Gastroesophageal sphincter (tissue), 3 donors: ENCODE measurements at regions not wholly inside any gene's neighbourhood (a gene's known extent, or its start where the extent isn't known, plus 50 kb on each side); places are given as distances from the start of the nearest gene placed in this dataset.

Experiments used
- EP300 ChIP-seq: sonication (generic); formaldehyde crosslinking; IDR thresholded peaks from one replicate; pipeline ENCODE4 v1.6.1; 2017; ENCODE audit warnings: antibody characterized with exemption, mild to moderate bottlenecking
- POLR2A ChIP-seq, 2 donors: fragments of 450-650 bp; IDR thresholded peaks; one replicate each; pipeline ENCODE4 v1.6.1; 2017; ENCODE audit warnings: antibody characterized with exemption in 2 of 2, mild to moderate bottlenecking in 2 of 2, moderate library complexity in 1 of 2
- POLR2AphosphoS5 ChIP-seq: sonication (generic); formaldehyde crosslinking; IDR thresholded peaks from one replicate; pipeline ENCODE4 v1.6.1; 2017; ENCODE audit warnings: antibody characterized with exemption
- TF ChIP-seq, protein P1 (sequence below), 4 experiments: fragments of 200-600 bp in 2 of 4; fragments of 450-650 bp in 2 of 4; sonication (generic) in 1 of 4; IDR thresholded peaks; one replicate each; pipeline ENCODE4 v1.5.1; 2017 to 2019; ENCODE audit warnings: antibody characterized with exemption in 4 of 4, mild to moderate bottlenecking in 2 of 4, moderate library complexity in 2 of 4

DNA sequence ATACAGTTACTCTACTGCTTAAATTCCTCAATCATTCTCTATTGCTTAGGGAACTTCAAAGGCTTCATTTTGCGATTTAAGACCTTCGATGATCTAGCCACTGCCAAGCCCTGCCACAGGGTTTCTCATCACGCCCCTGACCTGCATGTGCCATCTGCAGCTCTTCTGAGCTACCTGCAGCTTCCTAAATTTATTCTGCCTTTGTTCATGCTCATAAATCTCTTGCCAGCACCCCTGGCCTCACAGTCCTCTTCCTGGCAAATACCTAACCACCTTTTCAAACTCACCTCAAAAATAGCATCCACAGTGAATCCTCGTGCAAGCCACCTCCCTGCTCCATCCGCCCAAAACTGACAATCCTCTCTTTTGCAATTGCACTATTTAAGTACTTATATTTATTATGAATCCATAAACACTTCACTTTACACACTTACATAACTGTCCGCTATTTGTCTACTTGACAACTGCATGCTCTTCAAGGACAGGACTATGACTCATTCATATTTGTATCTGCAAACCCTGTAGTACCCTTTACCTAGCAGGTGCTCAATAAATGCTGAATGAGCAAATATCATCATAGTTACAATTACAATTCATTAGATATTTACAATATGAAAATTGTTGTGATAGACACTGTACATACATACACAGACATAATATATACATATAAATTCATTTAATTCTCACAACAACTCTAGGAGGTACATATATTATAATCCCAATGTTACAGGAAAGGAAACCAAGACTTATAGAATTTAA is 280.0 kb upstream of the RASGEF1B start:
- TF ChIP-seq EP300 (no peak), POLR2A (IDR thresholded peaks at IDR 0.05) (no peak), POLR2AphosphoS5 (no peak)
- TF ChIP-seq, protein P1, sequence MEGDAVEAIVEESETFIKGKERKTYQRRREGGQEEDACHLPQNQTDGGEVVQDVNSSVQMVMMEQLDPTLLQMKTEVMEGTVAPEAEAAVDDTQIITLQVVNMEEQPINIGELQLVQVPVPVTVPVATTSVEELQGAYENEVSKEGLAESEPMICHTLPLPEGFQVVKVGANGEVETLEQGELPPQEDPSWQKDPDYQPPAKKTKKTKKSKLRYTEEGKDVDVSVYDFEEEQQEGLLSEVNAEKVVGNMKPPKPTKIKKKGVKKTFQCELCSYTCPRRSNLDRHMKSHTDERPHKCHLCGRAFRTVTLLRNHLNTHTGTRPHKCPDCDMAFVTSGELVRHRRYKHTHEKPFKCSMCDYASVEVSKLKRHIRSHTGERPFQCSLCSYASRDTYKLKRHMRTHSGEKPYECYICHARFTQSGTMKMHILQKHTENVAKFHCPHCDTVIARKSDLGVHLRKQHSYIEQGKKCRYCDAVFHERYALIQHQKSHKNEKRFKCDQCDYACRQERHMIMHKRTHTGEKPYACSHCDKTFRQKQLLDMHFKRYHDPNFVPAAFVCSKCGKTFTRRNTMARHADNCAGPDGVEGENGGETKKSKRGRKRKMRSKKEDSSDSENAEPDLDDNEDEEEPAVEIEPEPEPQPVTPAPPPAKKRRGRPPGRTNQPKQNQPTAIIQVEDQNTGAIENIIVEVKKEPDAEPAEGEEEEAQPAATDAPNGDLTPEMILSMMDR (IDR thresholded peaks at IDR 0.05), result no peak
